SK-N-MC (cell line): ENCODE measurements at regions not wholly inside any gene's neighbourhood (a gene's known extent, or its start where the extent isn't known, plus 50 kb on each side); places are given as distances from the start of the nearest gene placed in this dataset.

Experiments
- EZH2 ChIP-seq: fragments of 200-600 bp; sonication (generic); IDR thresholded peaks from one replicate; pipeline ENCODE4 v1.6.1; 2017; ENCODE audit warnings: antibody characterized with exemption
- POLR2AphosphoS5 ChIP-seq: IDR thresholded peaks from 2 replicates; pipeline ENCODE4 v1.6.1; 2012; ENCODE audit warnings: mild to moderate bottlenecking, low read depth, low read length, borderline replicate concordance

DNA sequence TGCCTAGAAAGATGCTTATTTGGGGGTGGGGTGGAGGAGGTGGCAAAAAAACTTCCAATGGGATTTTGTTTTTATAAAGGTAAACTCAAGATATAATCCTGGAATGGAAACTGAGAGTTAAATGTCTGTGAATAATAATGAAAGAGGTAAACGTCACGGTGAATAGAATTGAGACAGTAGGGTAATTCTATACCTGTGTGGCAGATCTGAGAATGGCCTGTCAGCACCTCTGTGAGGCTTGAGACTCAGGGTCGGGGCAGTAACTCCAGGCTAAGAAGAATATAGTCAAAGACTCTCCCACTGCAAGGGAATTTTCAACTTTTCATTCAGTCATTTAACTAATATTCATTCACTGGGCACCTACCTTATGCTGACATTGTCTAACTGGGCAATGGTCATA, 581.2 kb upstream of the ZNF608 start:
- TF ChIP-seq POLR2AphosphoS5: no peak
- no peak for TF ChIP-seq EZH2
